Stimulated activated CD8-positive, alpha-beta memory T cell treated with anti-CD3 and anti-CD28 coated beads, Interleukin-15, amount 100 ng/mL, for 4 hours (primary cell): ENCODE measurements at regions not wholly inside any gene's neighbourhood (a gene's known extent, or its start where the extent isn't known, plus 50 kb on each side); places are given as distances from the start of the nearest gene placed in this dataset.

Source experiments
- DNase-seq, 2 donors: peaks; one replicate each; pipeline ENCODE4 v3.0.0-alpha.2; 2020; ENCODE audit warnings: low read depth in 2 of 2

DNA sequence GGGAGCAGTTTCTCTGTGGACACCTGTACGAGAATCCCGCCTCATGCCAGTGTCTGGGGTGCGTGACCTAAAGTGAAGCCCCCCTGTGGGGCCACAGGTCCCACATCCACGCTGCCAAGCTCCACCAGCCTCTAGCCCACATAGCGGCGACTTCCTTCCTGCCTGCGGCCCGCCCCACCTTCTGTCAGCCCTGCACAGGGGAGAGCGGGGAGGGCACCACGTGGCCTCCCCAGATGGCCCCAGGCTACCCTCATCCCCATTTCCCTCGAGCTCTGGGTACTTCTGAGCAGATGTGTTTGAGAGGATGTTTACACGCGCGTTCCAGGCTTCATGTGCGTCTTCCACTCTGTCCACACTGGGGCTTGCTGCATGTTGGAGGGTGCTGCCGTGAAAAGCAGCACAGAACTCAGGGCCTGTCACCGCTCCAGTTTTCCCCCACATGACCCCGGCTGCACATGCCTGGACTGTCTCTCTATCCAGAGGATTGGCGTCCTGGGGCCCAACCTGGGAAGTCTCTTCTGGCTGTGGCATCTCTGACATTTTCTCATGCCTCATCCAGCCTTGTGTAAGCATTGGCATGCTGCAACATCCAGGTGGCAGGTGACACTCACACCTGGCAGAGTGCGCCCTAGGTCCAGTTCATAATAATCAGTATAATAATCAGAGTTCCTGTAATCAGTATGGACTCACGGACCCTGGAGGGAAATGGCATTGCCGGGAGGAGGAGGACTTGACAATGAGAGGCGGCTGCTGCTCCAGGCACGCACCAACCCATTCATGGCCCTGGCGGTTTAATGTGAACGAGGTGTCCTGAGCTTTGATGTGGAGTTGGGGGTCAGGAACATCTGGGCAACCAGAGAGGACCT lies 146.3 kb upstream of the TWIST2 start:
- no peak for DNase-seq

DNA sequence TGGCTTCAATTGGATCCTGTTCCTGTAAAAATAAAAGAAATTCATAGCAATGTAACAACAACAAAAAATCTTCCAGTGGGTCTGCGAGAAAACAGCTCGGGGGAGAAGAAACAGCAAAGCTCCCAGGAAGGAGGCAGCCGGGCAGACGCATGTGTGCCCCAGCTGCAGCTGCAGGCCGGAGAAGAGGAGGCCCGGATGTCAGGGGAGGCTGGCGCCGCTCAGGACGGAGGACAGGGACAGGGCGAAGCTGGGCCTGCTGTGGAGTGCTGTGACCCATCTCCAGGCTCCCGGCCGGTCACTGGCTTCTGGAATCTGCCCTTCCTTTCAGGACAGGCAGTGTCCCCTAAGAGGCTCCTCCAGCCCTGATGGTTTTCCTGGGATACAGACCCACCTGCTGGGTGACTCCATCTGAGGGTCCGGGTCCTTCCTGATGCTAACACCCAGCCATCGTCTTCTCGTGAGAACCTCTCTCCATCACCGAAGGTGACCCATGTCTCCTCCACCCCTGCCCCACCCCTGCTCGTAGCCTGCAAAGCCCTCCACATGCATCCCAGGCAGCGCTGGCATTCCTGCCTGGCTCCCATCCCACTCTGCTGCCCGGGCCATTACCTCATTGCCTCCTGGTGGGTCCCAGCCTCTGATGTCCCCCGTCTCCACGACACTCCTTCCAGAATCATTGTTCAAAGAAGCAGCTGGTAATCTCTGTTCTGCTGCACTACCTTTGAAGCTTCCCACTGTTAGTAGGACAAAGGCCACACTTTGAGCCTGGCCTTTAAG lies 145.4 kb upstream of the TWIST2 start:
- DNase-seq, result no peak

DNA sequence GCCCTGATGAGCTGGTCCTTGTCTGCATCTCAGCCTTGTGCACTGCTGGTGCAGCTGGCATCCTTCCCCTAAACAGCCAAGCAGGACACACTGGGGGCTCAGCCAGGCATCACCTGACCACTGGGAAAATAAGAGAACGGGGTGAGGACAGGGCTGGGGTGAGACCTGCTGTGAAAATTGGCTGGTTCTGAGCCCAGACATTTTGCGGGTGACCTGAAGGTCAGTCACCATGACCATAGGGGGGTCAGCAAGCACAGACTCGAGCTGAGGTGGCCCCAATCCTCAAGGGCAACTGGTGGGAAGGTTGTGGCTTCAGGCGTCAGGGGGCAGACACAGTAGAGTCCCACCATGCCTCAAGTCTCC lies 144.9 kb upstream of the TWIST2 start:
- DNase-seq, result no peak

DNA sequence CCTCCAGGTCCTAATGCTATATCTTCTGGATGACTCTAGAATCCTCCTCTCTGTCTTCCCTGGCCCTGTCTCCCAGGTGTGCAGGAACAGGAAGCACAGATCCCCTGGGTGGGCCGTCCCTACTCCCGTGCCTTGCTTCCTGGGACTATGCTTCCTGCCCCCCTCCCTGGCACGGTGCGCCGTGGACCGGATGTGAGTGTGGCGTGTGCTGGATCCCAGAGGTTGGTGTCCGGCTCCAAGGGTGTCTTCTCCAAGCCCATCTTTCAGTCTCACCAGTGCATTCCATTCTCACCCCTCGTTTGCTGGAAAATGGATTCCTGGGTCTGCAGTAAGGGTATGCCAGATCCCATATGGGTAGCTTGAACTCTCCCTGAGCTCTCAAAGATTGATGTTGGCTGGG lies 144.4 kb upstream of the TWIST2 start:
- DNase-seq, result no peak

DNA sequence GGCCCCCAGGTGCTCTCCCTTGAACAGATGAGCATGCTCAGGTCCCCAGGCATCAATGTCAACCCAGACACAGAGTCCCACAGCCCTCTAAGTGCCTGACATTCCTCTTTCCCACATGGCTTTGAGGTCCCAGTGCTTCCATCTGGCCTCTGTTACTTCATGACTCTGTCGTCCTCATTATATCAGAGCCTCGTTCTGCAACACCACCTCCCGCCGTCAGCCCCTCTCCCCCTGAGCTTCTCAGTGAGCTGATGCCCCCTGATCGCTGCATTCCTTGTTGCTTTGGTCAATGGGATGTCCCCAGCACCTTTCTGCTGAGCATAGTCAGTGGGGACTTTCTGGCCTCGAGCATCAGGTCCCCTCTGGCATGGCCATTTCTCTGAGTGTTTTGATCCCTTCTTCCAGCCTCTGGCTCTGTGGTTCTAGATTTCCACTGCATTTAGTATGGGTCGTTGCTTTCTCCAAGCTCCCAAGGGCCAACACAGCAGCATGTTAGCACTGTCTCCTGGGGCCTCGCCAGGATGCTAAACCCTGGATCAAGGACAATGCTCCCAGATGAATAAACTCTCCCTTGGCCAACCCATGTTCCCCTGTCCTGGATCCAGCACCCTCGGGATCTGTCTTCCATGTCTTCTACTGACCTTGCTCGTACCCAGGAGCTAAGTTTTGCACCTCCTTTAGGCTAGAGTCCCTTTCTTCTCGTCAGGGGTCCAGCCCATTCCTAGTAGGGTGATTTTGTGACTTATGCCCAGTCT lies 143.2 kb upstream of the TWIST2 start:
- no peak for DNase-seq

DNA sequence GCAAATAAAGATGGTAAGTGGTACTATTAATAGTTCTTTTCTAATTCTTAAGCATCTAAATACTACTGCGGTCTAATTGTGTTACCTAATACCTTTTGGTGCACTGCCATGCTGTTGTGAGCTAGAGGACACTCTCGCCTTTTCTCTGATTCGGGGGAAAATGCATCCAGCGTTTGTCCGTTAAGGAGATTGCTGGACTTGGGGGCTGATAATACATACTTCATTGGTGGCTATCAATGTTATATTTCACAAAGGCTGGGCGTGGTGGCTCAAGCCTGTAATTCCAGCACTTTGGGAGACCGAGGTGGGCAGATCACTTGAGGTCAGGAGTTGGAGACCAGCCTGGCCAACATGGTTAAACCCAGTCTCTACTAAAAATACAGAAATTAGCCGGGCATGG lies 141.7 kb upstream of the TWIST2 start:
- no peak for DNase-seq

DNA sequence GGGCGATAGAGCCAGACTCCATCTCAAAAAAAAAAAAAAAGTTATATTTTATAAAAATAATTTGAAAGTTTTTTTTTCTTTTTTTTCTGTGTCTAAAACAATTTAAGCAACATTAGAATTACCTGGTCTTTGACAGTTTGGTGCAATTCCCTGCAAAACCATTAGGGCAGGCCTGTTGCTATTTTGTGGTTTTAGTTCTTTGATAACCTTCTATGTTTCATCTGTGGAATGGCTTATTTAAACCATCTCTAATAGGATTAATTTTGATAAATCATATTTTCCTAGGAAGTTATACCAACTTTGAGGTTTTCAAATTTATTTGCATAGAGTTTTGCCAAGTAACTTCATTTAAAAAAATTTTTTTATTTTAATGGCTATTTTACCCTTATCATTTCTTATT lies 141.2 kb upstream of the TWIST2 start:
- DNase-seq, result no peak

DNA sequence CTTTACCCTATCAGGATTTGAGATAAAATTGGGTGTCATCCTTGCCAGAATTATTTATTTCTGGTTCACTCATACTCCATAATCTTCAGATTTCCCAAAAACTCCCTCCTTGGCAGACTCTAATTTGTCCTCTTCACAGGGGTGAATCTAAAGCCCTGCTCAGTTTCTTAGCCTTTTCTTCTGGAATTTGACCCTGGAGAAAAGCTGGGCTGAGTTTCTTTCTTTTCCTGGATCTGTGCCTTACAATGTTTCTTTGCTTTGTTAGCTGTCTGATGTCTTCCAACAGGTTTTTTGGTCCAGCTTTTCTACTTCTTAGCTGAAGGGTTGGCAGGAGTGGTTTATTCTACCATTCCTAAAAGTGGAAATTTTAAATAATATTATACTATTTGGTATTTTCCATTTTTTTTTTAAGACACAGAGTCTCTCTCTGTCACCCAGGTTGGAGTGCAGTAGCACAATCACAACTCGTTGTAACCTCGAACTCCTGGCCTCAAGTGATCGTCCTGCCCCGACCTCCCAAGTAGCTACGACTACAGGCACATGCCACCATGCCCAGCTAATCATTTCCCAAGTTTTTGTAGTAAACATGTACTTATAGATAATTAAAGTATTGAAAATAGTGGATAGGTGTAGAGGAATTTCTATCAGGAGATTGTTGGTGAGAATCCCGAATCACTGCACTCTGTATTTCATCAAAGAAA lies 138.4 kb upstream of the TWIST2 start:
- no peak for DNase-seq

DNA sequence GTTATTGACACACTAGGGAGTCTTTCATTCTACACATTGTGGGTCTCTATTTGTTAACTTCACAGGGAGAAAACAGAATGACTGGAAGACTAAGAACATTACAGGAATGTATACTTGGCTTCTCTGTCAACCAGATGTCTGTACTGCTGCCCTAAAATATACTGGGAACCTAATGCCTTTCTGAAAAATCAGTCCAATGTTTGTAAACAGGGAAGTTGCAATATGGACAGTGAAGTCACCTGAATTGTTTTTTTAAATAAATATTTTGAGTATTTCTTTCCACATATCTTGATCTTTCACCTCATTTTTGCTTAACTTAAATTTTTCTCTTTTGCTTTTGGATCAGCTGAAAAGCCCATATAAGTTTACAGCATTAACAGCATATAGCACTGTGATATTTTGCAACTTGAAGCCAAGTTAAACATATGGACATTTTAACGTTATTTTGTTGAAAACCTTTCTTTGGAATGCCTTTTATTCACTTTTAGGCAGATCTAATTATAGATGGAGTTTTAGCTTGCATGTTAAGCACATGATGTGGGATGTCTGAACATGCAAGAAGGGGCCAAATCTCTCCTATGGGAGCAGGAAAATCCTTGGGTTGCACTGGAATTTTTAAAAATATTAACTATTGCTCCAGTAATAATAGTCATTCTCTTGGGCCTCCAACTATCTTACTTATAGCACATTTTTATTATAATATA lies 137.7 kb upstream of the TWIST2 start:
- no peak for DNase-seq

DNA sequence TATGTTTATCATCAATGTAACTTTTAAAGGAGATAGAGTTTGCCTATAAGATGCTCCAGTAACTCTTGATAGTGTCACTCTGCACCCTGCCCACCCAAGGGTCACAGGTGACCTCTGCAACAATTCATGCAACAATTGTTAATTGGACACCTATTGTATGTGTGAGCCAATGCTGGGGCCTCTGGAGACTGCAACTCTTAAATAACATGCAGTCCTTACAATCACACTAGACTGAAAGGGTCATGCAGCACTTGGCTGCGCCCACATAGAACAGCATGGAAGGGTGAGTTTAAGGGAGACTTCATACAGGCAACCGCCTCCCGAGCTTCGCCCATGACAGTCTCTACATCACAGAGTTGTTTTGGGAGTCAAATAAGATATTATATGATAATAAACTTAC lies 137.1 kb upstream of the TWIST2 start:
- DNase-seq, result no peak

DNA sequence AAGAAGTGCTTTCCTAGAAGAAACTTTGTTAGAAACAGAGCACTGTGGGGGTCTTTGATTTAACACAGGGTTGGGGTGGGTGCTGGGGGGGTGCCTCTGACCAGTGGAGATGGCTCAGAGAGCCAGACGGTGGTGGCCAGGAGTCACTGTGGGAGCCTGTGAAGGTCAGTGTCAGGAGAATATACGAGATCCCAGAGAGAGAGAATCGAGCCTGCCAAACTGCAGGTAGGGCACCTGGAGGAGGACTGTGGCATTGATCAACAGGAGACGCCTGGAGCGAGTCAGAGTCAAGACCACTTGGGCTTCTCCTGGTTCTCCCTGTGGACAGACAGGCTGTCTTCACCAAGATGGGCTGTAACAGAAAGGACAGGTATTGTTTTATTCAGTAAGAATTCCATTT lies 136.5 kb upstream of the TWIST2 start:
- DNase-seq, result no peak

DNA sequence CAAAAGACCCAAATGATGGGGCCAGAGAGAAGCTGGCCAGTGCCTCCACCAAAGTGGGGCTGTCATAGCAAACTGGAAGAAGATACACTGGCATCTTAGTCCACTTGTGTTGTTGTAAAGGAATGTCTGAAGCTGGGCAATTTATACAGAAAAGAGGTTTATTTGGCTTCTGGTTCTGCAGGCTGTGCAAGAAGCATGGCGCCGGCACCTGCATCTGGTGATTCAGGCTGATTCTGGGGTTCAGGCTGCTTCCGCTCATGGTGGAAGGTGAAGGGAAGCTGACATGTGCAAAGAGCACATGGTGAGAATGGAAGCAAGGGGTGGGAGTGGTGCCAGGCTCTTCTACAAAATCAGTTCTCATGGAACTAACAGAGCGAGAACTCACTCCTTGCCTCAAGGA lies 135.9 kb upstream of the TWIST2 start:
- DNase-seq, result no peak

DNA sequence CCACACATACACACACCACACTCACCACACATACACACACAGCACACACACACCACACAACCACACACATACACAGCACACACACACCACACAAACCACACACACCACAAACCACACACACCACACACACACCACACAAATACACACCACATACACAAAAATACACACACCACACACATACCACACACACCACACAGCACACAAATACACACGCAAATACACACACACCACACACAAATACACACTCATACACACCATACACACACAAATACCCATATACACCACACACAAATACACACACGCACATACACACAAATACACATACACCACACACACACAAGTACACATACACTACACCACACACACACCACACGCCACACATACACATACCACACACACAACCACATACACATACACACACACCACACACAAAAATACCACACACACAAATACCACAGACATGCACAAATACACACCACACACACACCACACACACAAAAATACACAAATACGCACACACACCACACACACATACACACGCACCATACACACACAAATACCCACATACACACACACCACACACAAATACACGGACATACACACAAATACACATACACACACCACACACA lies 134.6 kb upstream of the TWIST2 start:
- no peak for DNase-seq

DNA sequence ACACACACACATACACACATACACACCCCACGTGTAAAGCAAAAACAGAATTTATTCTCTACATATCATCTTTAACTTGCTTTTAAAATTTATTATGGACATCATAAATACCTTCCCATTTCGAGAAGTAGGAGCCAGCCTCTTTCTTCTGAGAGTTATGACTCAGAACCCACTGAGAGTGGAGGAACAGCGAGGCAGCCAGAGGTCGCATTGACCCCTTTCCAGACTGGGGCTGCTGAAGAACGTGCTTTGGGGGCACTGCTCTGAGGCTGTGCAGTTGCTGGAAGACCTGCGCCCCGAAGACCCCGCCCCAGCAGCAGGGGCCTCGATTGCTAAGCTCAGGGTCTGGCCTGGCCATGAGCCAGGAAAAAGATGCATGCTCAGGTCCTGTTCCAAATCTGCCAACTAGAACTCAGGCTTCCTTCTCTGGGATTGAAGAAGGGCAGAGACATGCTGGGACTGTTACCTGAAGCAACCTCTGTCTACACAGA lies 133.8 kb upstream of the TWIST2 start:
- no peak for DNase-seq

DNA sequence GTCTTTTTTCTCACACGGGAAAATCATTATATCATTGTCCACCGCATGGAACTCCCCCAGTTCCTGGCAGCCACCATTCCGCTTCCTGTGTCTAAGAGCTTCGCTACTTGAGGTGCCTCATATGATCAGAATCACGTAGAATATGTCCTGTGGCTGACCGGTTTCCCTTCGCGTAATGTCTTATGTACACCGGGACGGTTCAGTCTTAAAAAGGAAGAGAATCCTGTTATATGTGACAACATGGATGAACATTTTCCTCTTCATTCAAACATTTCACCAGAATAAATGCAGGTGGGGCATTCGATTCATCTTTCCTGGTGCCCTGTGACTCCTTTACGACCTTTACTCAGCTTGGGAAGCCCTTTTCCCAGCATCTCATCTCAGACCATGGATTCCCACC lies 131.7 kb upstream of the TWIST2 start:
- DNase-seq, result no peak

DNA sequence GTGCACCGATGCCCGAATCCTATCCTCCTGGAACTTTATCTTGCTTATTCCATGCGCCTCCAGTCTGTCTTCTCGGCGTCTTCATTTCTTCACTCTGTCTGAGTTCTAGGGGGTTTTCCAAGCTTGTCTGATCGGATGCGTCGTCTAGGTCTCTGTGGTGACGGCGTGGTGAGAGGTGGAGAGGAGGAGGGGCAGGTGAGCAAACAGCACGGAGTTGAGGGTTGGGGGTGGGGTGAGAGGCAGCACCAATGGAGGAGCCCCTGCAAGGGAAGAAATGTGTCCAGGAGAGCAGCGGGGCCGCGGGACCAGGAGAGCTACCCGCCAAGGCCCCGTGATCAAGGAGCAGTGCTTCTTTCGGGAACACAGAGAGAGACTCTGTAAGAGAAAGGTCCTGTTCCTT lies 131.3 kb upstream of the TWIST2 start:
- no peak for DNase-seq

DNA sequence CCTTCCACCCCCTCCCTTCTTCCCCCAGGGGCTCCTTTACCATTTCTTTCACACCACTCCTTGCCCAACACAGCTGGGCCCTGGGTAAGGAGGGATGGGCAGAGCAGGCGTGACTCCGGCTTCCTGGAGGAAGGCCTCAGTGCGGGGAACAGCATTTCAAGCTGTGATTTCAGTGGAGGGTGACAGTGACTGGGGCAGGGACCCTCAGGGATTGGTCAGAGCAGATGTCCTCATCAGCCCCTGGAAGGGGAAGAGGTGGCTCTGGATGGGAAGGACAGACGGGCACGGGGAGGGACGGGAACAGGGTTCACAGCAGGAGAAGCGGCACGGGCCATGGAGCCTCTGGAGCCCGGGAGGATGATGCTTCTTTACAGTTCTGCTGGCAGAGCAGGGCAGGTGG lies 130.8 kb upstream of the TWIST2 start:
- DNase-seq, result no peak

DNA sequence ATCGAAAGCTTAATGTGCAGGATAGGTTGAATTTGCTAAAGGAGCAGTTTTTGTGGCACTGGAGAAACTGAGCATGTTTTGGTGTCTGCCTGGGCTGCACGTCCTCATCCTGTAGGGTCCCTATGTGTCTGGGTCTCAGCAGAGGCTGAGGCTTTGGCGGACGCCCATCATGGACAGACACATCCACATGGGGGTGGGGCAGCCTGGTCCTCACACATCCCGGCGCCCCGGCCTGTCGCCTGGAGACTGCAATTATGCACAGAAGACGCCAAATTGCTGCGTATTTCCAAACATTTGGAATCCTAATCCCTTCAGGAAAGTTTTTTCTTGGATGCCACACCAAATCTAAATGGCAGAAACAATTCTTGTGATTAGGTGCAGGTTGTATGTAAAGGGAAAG lies 128.2 kb upstream of the TWIST2 start:
- no peak for DNase-seq

DNA sequence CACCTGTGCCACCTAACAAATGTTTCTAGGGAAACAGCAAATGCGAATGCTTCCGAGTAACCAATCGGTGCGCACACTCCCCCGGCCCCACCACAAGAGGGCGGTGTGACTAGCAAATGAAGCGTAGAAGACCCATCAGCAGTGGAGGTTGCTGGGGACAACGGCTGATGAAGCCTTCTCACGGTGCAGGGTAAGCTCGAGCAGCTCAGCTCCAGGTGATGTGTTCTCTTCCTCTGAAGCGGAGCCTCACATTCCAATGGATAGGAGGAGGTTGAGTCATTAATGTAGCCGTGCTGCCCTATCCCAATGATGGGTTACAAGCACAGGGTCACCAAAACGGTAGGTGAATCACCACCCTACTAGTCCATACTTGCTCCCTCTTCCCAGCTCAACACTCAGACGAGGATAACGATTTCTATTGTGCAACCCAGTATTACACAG lies 127.6 kb upstream of the TWIST2 start:
- no peak for DNase-seq

DNA sequence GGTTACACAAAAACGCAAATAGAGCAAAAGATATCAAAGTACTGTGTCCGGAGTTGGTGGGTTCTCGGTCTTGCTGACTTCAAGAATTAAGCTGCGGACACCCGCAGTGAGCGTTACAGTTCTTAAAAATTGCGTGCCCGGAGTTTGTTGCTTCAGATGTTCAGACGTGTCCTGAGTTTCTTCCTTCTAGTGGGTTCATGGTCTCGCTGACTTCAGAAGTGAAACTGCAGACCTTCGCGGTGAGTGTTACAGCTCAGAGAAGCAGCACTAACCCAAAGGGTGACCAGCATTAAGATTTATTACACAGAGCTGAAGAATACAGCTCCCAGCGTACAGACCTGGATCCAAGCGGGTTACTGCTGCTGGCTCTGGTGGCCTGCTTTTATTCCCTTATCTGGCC lies 125.7 kb upstream of the TWIST2 start:
- no peak for DNase-seq

DNA sequence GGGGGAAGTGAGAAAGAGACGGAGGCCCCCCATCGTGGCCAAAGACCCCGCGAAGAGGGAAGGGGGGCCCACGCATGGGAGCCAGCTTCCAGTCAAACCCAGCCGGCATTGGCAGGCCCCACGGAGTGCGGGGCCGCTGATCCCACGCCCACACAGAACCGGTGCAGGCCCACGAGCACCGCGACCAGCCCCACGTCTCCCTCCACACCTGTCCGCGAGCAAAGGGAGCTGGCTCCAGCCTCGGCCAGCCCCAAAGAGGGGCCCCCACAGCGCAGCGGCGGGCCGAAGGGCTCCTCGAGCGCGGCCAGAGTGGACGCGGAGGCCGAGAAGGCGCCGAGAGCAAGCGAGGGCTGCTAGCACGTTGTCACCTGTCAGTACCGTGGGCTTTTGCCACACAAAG lies 125.0 kb upstream of the TWIST2 start:
- DNase-seq, result no peak
